Neural progenitor cell (in vitro differentiated cells): ENCODE measurements at regions not wholly inside any gene's neighbourhood (a gene's known extent, or its start where the extent isn't known, plus 50 kb on each side); places are given as distances from the start of the nearest gene placed in this dataset.

Experiments
- DNase-seq: peaks from one replicate; pipeline ENCODE4 v3.0.0-alpha.2; 2016; ENCODE audit warnings: low spot score
- H2AFZ ChIP-seq: fragments of 200-600 bp; sonication (generic); replicated peaks from 2 replicates; pipeline ENCODE4 v1.6.1; 2016; ENCODE audit warnings: antibody characterized with exemption
- H3F3A ChIP-seq: fragments of 200-600 bp; sonication (generic); 2 replicates; pipeline ENCODE4 v1.6.1; 2016; ENCODE audit warnings: antibody characterized with exemption, low read depth
- H3K27ac ChIP-seq: fragments of 200-600 bp; sonication (generic); 2 replicates; pipeline ENCODE4 v1.5.1; 2016; ENCODE audit warnings: mild to moderate bottlenecking
- H3K27me3 ChIP-seq: fragments of 200-600 bp; sonication (generic); 2 replicates; pipeline ENCODE4 v1.6.1; 2016; ENCODE audit warnings: mild to moderate bottlenecking, moderate library complexity
- H3K36me3 ChIP-seq: fragments of 200-600 bp; sonication (generic); 2 replicates; pipeline ENCODE4 v1.5.1; 2016
- H3K4me1 ChIP-seq: fragments of 200-600 bp; sonication (generic); 2 replicates; pipeline ENCODE4 v1.6.1; 2016; ENCODE audit warnings: mixed run types
- H3K4me2 ChIP-seq: fragments of 200-600 bp; sonication (generic); 2 replicates; pipeline ENCODE4 v1.6.1; 2016
- H3K4me3 ChIP-seq: fragments of 200-600 bp; sonication (generic); 2 replicates; pipeline ENCODE4 v1.5.1; 2016
- H3K79me2 ChIP-seq: fragments of 200-600 bp; sonication (generic); 2 replicates; pipeline ENCODE4 v1.6.1; 2016; ENCODE audit warnings: low read depth
- H3K9ac ChIP-seq: fragments of 200-600 bp; sonication (generic); 2 replicates; pipeline ENCODE4 v1.6.1; 2016
- H3K9me3 ChIP-seq: fragments of 200-600 bp; sonication (generic); 2 replicates; pipeline ENCODE4 v1.5.1; 2016; ENCODE audit warnings: low read depth
- H4K20me1 ChIP-seq: fragments of 200-600 bp; sonication (generic); 2 replicates; pipeline ENCODE4 v1.6.1; 2016; ENCODE audit warnings: low read depth
- H3K27ac Mint-ChIP-seq: 3 replicates; pipeline ENCODE4 v1.8.0; 2021; ENCODE audit warnings: mixed read lengths
- H3K27me3 Mint-ChIP-seq: 2 replicates; pipeline ENCODE4 v1.8.0; 2022; ENCODE audit warnings: low read depth, mild to moderate bottlenecking, inconsistent platforms, moderate library complexity, mixed read lengths; ENCODE audit not compliant: insufficient read depth
- H3K36me3 Mint-ChIP-seq: 3 replicates; pipeline ENCODE4 v1.8.0; 2021; ENCODE audit warnings: mixed read lengths
- H3K4me1 Mint-ChIP-seq: 3 replicates; pipeline ENCODE4 v1.8.0; 2021; ENCODE audit warnings: mixed read lengths
- H3K4me3 Mint-ChIP-seq: 3 replicates; pipeline ENCODE4 v1.8.0; 2021; ENCODE audit warnings: mild to moderate bottlenecking, moderate library complexity, mixed read lengths
- H3K9me3 Mint-ChIP-seq: 3 replicates; pipeline ENCODE4 v1.8.0; 2020; ENCODE audit warnings: mixed read lengths
- CTCF ChIP-seq: fragments of 200-600 bp; sonication (generic); IDR thresholded peaks from 2 replicates; pipeline ENCODE4 v1.5.1; 2017; ENCODE audit warnings: antibody characterized with exemption, mild to moderate bottlenecking
- EZH2 ChIP-seq: fragments of 200-600 bp; sonication (generic); IDR thresholded peaks from 2 replicates; pipeline ENCODE4 v1.6.1; 2017; ENCODE audit warnings: antibody characterized with exemption, mild to moderate bottlenecking, moderate library complexity
- EZH2phosphoT487 ChIP-seq: fragments of 200-600 bp; sonication (generic); IDR thresholded peaks from 2 replicates; pipeline ENCODE4 v1.6.1; 2017; ENCODE audit warnings: antibody characterized with exemption

- H3K9me3 ChIP-seq: no peaks in the 10 kb centered on the region
- no peaks in the 10 kb centered on the region for H4K20me1 ChIP-seq
- H3K27ac Mint-ChIP-seq: no peak overlapping the region
- H3K36me3 Mint-ChIP-seq: no peaks in the 10 kb centered on the region
- no peaks in the 10 kb centered on the region for H3K27me3 ChIP-seq
- no peaks in the 10 kb centered on the region for H3K79me2 ChIP-seq
- peaks cover 6% of the 10 kb centered on the region for H3K4me1 Mint-ChIP-seq
- no peak overlapping the region for H3K4me3 Mint-ChIP-seq
- H2AFZ ChIP-seq: no peak overlapping the region
- peaks cover under 1% of the 10 kb centered on the region for H3K27me3 Mint-ChIP-seq
- H3K9ac ChIP-seq: no peak overlapping the region
- no peak overlapping the region for H3K4me3 ChIP-seq
- TF ChIP-seq EZH2phosphoT487 (no peak), CTCF (no peak), EZH2 (no peak)
- peaks cover 2% of the 10 kb centered on the region for H3K4me1 ChIP-seq
- no peak overlapping the region for H3K27ac ChIP-seq
- H3K4me2 ChIP-seq: no peak overlapping the region
- H3F3A ChIP-seq: peaks cover 4% of the 10 kb centered on the region
- no peak for DNase-seq
- H3K36me3 ChIP-seq: no peaks in the 10 kb centered on the region
- H3K9me3 Mint-ChIP-seq: peaks cover 3% of the 10 kb centered on the region
Observed at GRCh38 chr6:3585320-3585935, 128.6 kb upstream of the SLC22A23 start.

- H3K27me3 ChIP-seq: no peaks in the 10 kb centered on the region
- H3K4me1 ChIP-seq: peaks cover 10% of the 10 kb centered on the region
- H4K20me1 ChIP-seq: no peaks in the 10 kb centered on the region
- no peak overlapping the region for H3K9ac ChIP-seq
- H3K4me1 Mint-ChIP-seq: peaks cover 12% of the 10 kb centered on the region
- no peaks in the 10 kb centered on the region for H3K36me3 Mint-ChIP-seq
- H3K27ac ChIP-seq: no peak overlapping the region
- no peak overlapping the region for H2AFZ ChIP-seq
- peaks cover 4% of the 10 kb centered on the region for H3F3A ChIP-seq
- H3K79me2 ChIP-seq: no peaks in the 10 kb centered on the region
- no peak for TF ChIP-seq EZH2
- TF ChIP-seq EZH2phosphoT487: no peak
- no peak for TF ChIP-seq CTCF
- H3K4me2 ChIP-seq: no peak overlapping the region
- H3K9me3 ChIP-seq: no peaks in the 10 kb centered on the region
- no peak overlapping the region for H3K4me3 ChIP-seq
- H3K4me3 Mint-ChIP-seq: no peak overlapping the region
- H3K27ac Mint-ChIP-seq: no peak overlapping the region
- peaks cover 3% of the 10 kb centered on the region for H3K9me3 Mint-ChIP-seq
- no peaks in the 10 kb centered on the region for H3K36me3 ChIP-seq
- no peak for DNase-seq
- no peaks in the 10 kb centered on the region for H3K27me3 Mint-ChIP-seq
Observed at GRCh38 chr6:3584606-3585005, 127.8 kb upstream of the SLC22A23 start.

GRCh38 chr6:3581469-3581868 is 124.6 kb upstream of the SLC22A23 start:
- Mint-ChIP-seq H3K27me3 (peaks cover 2% of the 10 kb centered on the region), H3K27ac (no peak overlapping the region), H3K9me3 (no peaks in the 10 kb centered on the region), H3K4me1 (peaks cover 28% of the 10 kb centered on the region), H3K36me3 (no peaks in the 10 kb centered on the region), H3K4me3 (no peak overlapping the region)
- H3K27me3 ChIP-seq: no peaks in the 10 kb centered on the region
- H3K4me1 ChIP-seq: peaks cover 20% of the 10 kb centered on the region
- TF ChIP-seq EZH2phosphoT487 (no peak), EZH2 (no peak), CTCF (no peak)
- H4K20me1 ChIP-seq: no peaks in the 10 kb centered on the region
- no peak for DNase-seq
- H3K79me2 ChIP-seq: no peaks in the 10 kb centered on the region
- no peak overlapping the region for H3K4me3 ChIP-seq
- H3K4me2 ChIP-seq: no peak overlapping the region
- no peaks in the 10 kb centered on the region for H3K36me3 ChIP-seq
- no peak overlapping the region for H3K9ac ChIP-seq
- H2AFZ ChIP-seq: no peak overlapping the region
- H3K27ac ChIP-seq: no peak overlapping the region
- H3K9me3 ChIP-seq: no peaks in the 10 kb centered on the region
- H3F3A ChIP-seq: peaks cover 4% of the 10 kb centered on the region
